IMR-90 (cell line): ENCODE measurements at regions not wholly inside any gene's neighbourhood (a gene's known extent, or its start where the extent isn't known, plus 50 kb on each side); places are given as distances from the start of the nearest gene placed in this dataset.

ENCODE experiments used
- ATAC-seq: fragments of 200-7000 bp; cut with Tn5 transposase; 2 replicates; pipeline ENCODE4 v1.9.1; 2020; ENCODE audit warnings: low read depth, mild to moderate bottlenecking, moderate library complexity
- BruUV-seq: library from RNA; stranded (reverse); fragments of 400-500 nt; replicated peaks from 2 replicates; lab custom pipeline; 2021; lab: Mats Ljungman, UMichigan
- CTCF ChIA-PET: fragments of 300-600 bp; formaldehyde crosslinking; extraction: SDS; loops from one replicate; lab custom pipeline; 2021; ENCODE audit warnings: antibody characterized with exemption; lab: Yijun Ruan, JAX
- POLR2A ChIA-PET: fragments of 300-600 bp; sonication (Branson Sonifier 250); formaldehyde crosslinking; loops from one replicate; lab custom pipeline; 2022; ENCODE audit warnings: antibody characterized with exemption; ENCODE audit not compliant: unreplicated experiment; lab: Charles Lee
- DNase-seq: peaks from one replicate; pipeline ENCODE4 v3.0.0; 2013
- H2AFZ ChIP-seq: replicated peaks from 2 replicates; pipeline ENCODE3; 2013; ENCODE audit warnings: low read length, mild to moderate bottlenecking; ENCODE audit not compliant: poor library complexity
- H2AK5ac ChIP-seq: 2 replicates; pipeline ENCODE4 v1.6.1; 2013; ENCODE audit warnings: low read depth, low read length, inconsistent platforms
- H2AK9ac ChIP-seq: replicated peaks from 2 replicates; pipeline ENCODE3; 2013; ENCODE audit warnings: mild to moderate bottlenecking, low read depth, low read length, moderate library complexity; ENCODE audit not compliant: poor library complexity
- H2BK120ac ChIP-seq: 2 replicates; pipeline ENCODE4 v1.6.1; 2013; ENCODE audit warnings: low read depth, low read length, inconsistent platforms
- H2BK15ac ChIP-seq: 3 replicates; pipeline ENCODE4 v1.6.1; 2013; ENCODE audit warnings: low read depth, low read length, inconsistent platforms
- H2BK20ac ChIP-seq: 2 replicates; pipeline ENCODE4 v1.6.1; 2013; ENCODE audit warnings: low read depth, mild to moderate bottlenecking, inconsistent platforms, low read length, moderate library complexity
- H2BK5ac ChIP-seq: 2 replicates; pipeline ENCODE4 v1.6.1; 2013; ENCODE audit warnings: mild to moderate bottlenecking, low read depth, low read length, inconsistent platforms; ENCODE audit not compliant: poor library complexity, severe bottlenecking
- H3K14ac ChIP-seq: replicated peaks from 2 replicates; pipeline ENCODE4 v1.6.1; 2013; ENCODE audit warnings: low read depth, low read length, inconsistent platforms
- H3K18ac ChIP-seq: 2 replicates; pipeline ENCODE4 v1.6.1; 2013; ENCODE audit warnings: low read depth, low read length, control low read depth
- H3K23ac ChIP-seq: 2 replicates; pipeline ENCODE4 v1.6.1; 2013; ENCODE audit warnings: low read depth, low read length, inconsistent platforms
- H3K27ac ChIP-seq: 2 replicates; pipeline ENCODE4 v1.5.1; 2013; ENCODE audit warnings: mild to moderate bottlenecking, control low read depth, low read length; ENCODE audit not compliant: insufficient read depth
- H3K27me3 ChIP-seq: 2 replicates; pipeline ENCODE4 v1.6.1; 2013; ENCODE audit warnings: low read length; ENCODE audit not compliant: control insufficient read depth, insufficient read depth
- H3K36me3 ChIP-seq: 2 replicates; pipeline ENCODE4 v1.6.1; 2013; ENCODE audit warnings: low read length, mixed read lengths; ENCODE audit not compliant: control insufficient read depth, insufficient read depth
- H3K4ac ChIP-seq: 2 replicates; pipeline ENCODE4 v1.6.1; 2013; ENCODE audit warnings: low read depth, low read length, inconsistent platforms
- H3K4me1 ChIP-seq: 2 replicates; pipeline ENCODE4 v1.6.1; 2013; ENCODE audit warnings: low read length, mixed read lengths; ENCODE audit not compliant: control insufficient read depth, insufficient read depth
- H3K4me2 ChIP-seq: 2 replicates; pipeline ENCODE4 v1.6.1; 2013; ENCODE audit warnings: low read depth, mild to moderate bottlenecking, control low read depth, low read length, moderate library complexity
- H3K4me3 ChIP-seq: 2 replicates; pipeline ENCODE4 v1.5.1; 2013; ENCODE audit warnings: low read depth, mild to moderate bottlenecking, control low read depth, low read length, moderate library complexity; ENCODE audit not compliant: insufficient read depth
- H3K56ac ChIP-seq: 2 replicates; pipeline ENCODE4 v1.6.1; 2013; ENCODE audit warnings: low read length, inconsistent platforms; ENCODE audit not compliant: insufficient read depth; ENCODE audit errors: extremely low read depth
- H3K79me1 ChIP-seq, 2 experiments: 2 replicates each; pipeline ENCODE4 v1.6.1; 2013; ENCODE audit warnings: low read length in 2 of 2, inconsistent platforms in 1 of 2, low read depth in 1 of 2
- H3K9ac ChIP-seq: 2 replicates; pipeline ENCODE4 v1.6.1; 2013; ENCODE audit warnings: low read depth, low read length, control low read depth
- H3K9me1 ChIP-seq: 2 replicates; pipeline ENCODE4 v1.6.1; 2013; ENCODE audit warnings: low read length, inconsistent platforms; ENCODE audit not compliant: insufficient read depth
- H3K9me3 ChIP-seq: 2 replicates; pipeline ENCODE4 v1.6.1; 2013; ENCODE audit warnings: low read length; ENCODE audit not compliant: control insufficient read depth, insufficient read depth
- H4K20me1 ChIP-seq: 2 replicates; pipeline ENCODE4 v1.6.1; 2013; ENCODE audit warnings: low read length, inconsistent platforms; ENCODE audit not compliant: insufficient read depth
- H4K5ac ChIP-seq: 2 replicates; pipeline ENCODE4 v1.6.1; 2013; ENCODE audit warnings: mild to moderate bottlenecking, low read depth, low read length, control low read depth
- H4K8ac ChIP-seq, 2 experiments: 2 replicates each; pipeline ENCODE4 v1.6.1; 2013; ENCODE audit warnings: low read depth in 2 of 2, low read length in 2 of 2, control low read depth in 1 of 2, inconsistent platforms in 1 of 2
- H4K91ac ChIP-seq: 2 replicates; pipeline ENCODE4 v1.6.1; 2013; ENCODE audit warnings: low read depth, low read length, inconsistent platforms; ENCODE audit not compliant: insufficient read depth
- CHD1 ChIP-seq: IDR thresholded peaks from 2 replicates; pipeline ENCODE4 v1.6.1; 2012; ENCODE audit warnings: low read depth, low read length, improper control_type of control experiment
- FOS ChIP-seq: fragments of 150-350 bp; IDR thresholded peaks from 2 replicates; pipeline ENCODE4 v1.6.1; 2016; ENCODE audit warnings: low read depth, low read length
- MXI1 ChIP-seq: IDR thresholded peaks from 2 replicates; pipeline ENCODE4 v1.6.1; 2012; ENCODE audit warnings: low read depth, mild to moderate bottlenecking, low read length, moderate library complexity, borderline replicate concordance
- POLR2A ChIP-seq: IDR thresholded peaks from 2 replicates; pipeline ENCODE4 v1.6.1; 2012; ENCODE audit warnings: mild to moderate bottlenecking, low read depth, low read length
- RCOR1 ChIP-seq: IDR thresholded peaks from 2 replicates; pipeline ENCODE4 v1.6.1; 2012; ENCODE audit warnings: mild to moderate bottlenecking, low read length, improper control_type of control experiment; ENCODE audit not compliant: insufficient replicate concordance
- RFX5 ChIP-seq: IDR thresholded peaks from 2 replicates; pipeline ENCODE4 v1.8.0; 2012; ENCODE audit warnings: low read depth, mild to moderate bottlenecking, low read length, moderate library complexity
- SMC3 ChIP-seq: fragments of 150-350 bp; IDR thresholded peaks from 2 replicates; pipeline ENCODE4 v1.6.1; 2016; ENCODE audit warnings: low read depth, mild to moderate bottlenecking, antibody characterized with exemption, low read length, moderate library complexity
- USF2 ChIP-seq: fragments of 150-350 bp; IDR thresholded peaks from 2 replicates; pipeline ENCODE4 v1.6.1; 2017; ENCODE audit warnings: mild to moderate bottlenecking, antibody characterized with exemption, low read length, low read depth
- WGBS, 2 experiments: methylation state at CpG; one replicate each; pipeline versions ENCODE4 v1.1.5 to v1.1.7; 2013; ENCODE audit warnings: missing lambda C conversion rate in 2 of 2; ENCODE audit not compliant: insufficient read length in 1 of 2; ENCODE audit errors: extremely low coverage in 2 of 2; 5-methylcytosine and 5-hydroxymethylcytosine counted together
- dilution Hi-C: fragments of 300-500 bp; cut with HindIII; formaldehyde crosslinking; loops from one replicate; pipeline ENCODE4 v1.14.3; 2018; ENCODE audit warnings: low sequenced_read_pairs; ENCODE audit not compliant: unreplicated experiment
- in situ Hi-C: fragments of 300-500 bp; cut with MboI; formaldehyde crosslinking; loops from 3 replicates; pipeline ENCODE4 v1.14.3; 2019; ENCODE audit warnings: low sequenced_read_pairs, inconsistent platforms, mixed read lengths
- intact Hi-C: fragments of 100-400 bp; cut with micrococcal nuclease; formaldehyde crosslinking; loops from 2 replicates; pipeline ENCODE4 v1.10.0; 2022

- Histone ChIP-seq H3K79me1 (no peaks in the 10 kb centered on the region), H4K5ac (no peak overlapping the region), H2AK9ac (no peak overlapping the region), H3K9me1 (no peaks in the 10 kb centered on the region), H3K4ac (no peak overlapping the region), H3K4me1 (no peaks in the 10 kb centered on the region), H2AFZ (no peak overlapping the region), H3K14ac (no peak overlapping the region), H4K91ac (no peak overlapping the region), H3K9me3 (no peaks in the 10 kb centered on the region), H3K36me3 (no peaks in the 10 kb centered on the region), H2BK20ac (no peak overlapping the region), H3K9ac (no peak overlapping the region), H2AK5ac (no peak overlapping the region), H2BK5ac (no peak overlapping the region), H3K4me3 (no peak overlapping the region), H4K8ac (no peak overlapping the region), H3K56ac (no peak overlapping the region), H3K27ac (no peak overlapping the region), H3K23ac (no peak overlapping the region), H3K4me2 (no peak overlapping the region), H4K20me1 (no peaks in the 10 kb centered on the region), H3K18ac (no peak overlapping the region), H2BK15ac (no peak overlapping the region), H3K27me3 (no peaks in the 10 kb centered on the region), H2BK120ac (no peak overlapping the region)
- intact Hi-C loops (no loop called here), in situ Hi-C loops (no loop called here), dilution Hi-C loops (no loop called here)
- no peak for TF ChIP-seq SMC3
- no peak for TF ChIP-seq CHD1
- TF ChIP-seq RFX5 = no peak
- TF ChIP-seq POLR2A = no peak
- TF ChIP-seq FOS = no peak
- TF ChIP-seq RCOR1 = no peak
- no peak for TF ChIP-seq MXI1
- no peak for TF ChIP-seq USF2
- WGBS, 2 experiments = no CpG with 5 or more reads among the region's 9 CpGs
- POLR2A ChIA-PET = no interaction called here
- CTCF ChIA-PET = no interaction called here
- no TSS peak for BruUV-seq
- ATAC-seq (no peak), DNase-seq (no peak)
These were observed 151.8 kb upstream of the GRIA4 start for GRCh38 chr11:105458071-105458470.
